ENCODE measurements at regions not wholly inside any gene's neighbourhood (a gene's known extent, or its start where the extent isn't known, plus 50 kb on each side); places are given as distances from the start of the nearest gene placed in this dataset.

DNA sequence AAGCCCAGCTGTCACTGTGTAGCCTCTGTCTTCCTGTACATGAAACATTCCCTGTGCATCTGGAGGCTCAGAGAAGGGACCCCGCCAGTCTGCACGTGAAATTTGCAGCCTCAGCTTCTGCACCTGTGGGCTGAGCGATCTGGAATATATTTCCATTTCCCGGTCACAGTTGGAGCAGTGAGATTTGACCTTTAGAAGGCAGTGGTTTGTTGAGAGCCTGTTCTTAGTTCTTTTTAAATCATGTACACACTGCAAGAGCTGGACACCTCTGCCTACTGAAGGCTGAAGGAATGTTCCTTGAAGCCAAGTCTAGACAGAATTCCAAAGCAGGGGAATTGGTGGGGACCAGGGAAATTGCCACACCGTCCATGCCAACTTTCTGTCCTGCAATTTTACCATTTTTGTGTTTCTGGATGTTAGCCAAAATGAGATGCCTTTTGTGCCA, 706.6 kb downstream of the INHBA start:
- Histone ChIP-seq H3K36me3 (ENCODE audit: control insufficient read depth, low read depth, low read length) (no peaks in the 10 kb centered on the region), H3K4me1 (ENCODE audit: control insufficient read depth, low read depth, low read length) (no peaks in the 10 kb centered on the region), H3K4me3 (ENCODE audit: low read length) (no peak overlapping the region), H3K9me3 (ENCODE audit: control insufficient read depth, low read depth, low read length) (no peaks in the 10 kb centered on the region), H3K27me3 (ENCODE audit: control insufficient read depth, insufficient read depth, low read length) (no peaks in the 10 kb centered on the region), H3K27ac (ENCODE audit: low read length) (no peak overlapping the region), H3K9ac (ENCODE audit: low read length) (no peak overlapping the region)

DNA sequence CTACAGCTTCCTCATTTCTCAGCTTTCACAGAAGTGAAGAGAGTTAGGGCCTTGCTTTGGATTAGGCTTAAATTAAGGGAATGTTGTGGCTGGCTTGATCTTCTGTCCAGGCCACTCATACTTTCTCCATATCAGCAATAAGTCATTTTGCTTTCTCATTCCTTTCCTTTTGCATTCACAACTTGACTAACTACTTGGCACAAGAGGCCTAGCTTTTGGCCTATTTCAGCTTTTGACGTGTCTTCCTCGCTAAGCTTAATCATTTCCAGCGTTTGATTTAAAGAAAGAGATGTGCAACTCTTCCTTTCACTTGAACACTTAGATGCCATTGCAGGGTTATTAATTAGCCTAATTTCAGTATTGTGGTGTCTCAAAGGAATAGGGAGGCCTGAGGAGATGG, 712.0 kb downstream of the INHBA start:
- no peak overlapping the region for H3K9ac ChIP-seq (ENCODE audit: low read length)
- no peak overlapping the region for H3K4me3 ChIP-seq (ENCODE audit: low read length)
- H3K4me1 ChIP-seq (ENCODE audit: control insufficient read depth, low read depth, low read length): no peaks in the 10 kb centered on the region
- H3K27ac ChIP-seq (ENCODE audit: low read length): no peak overlapping the region
- no peaks in the 10 kb centered on the region for H3K27me3 ChIP-seq (ENCODE audit: control insufficient read depth, insufficient read depth, low read length)
- H3K9me3 ChIP-seq (ENCODE audit: control insufficient read depth, low read depth, low read length): no peaks in the 10 kb centered on the region
- H3K36me3 ChIP-seq (ENCODE audit: control insufficient read depth, low read depth, low read length): no peaks in the 10 kb centered on the region

- Histone ChIP-seq H3K9ac (ENCODE audit: low read length) (no peak overlapping the region), H3K36me3 (ENCODE audit: control insufficient read depth, low read depth, low read length) (no peaks in the 10 kb centered on the region), H3K27ac (ENCODE audit: low read length) (no peak overlapping the region), H3K9me3 (ENCODE audit: control insufficient read depth, low read depth, low read length) (no peaks in the 10 kb centered on the region), H3K4me1 (ENCODE audit: control insufficient read depth, low read depth, low read length) (no peaks in the 10 kb centered on the region), H3K27me3 (ENCODE audit: control insufficient read depth, insufficient read depth, low read length) (no peaks in the 10 kb centered on the region), H3K4me3 (ENCODE audit: low read length) (no peak overlapping the region)
These were observed 715.3 kb downstream of the INHBA start for GRCh38 chr7:40987571-40987970.

GRCh38 chr7:40986351-40986873, 716.5 kb downstream of the INHBA start:
- H3K9me3 ChIP-seq (ENCODE audit: control insufficient read depth, low read depth, low read length): no peaks in the 10 kb centered on the region
- no peaks in the 10 kb centered on the region for H3K36me3 ChIP-seq (ENCODE audit: control insufficient read depth, low read depth, low read length)
- no peaks in the 10 kb centered on the region for H3K27me3 ChIP-seq (ENCODE audit: control insufficient read depth, insufficient read depth, low read length)
- H3K27ac ChIP-seq (ENCODE audit: low read length): no peak overlapping the region
- no peak overlapping the region for H3K9ac ChIP-seq (ENCODE audit: low read length)
- H3K4me1 ChIP-seq (ENCODE audit: control insufficient read depth, low read depth, low read length): no peaks in the 10 kb centered on the region
- no peak overlapping the region for H3K4me3 ChIP-seq (ENCODE audit: low read length)

DNA sequence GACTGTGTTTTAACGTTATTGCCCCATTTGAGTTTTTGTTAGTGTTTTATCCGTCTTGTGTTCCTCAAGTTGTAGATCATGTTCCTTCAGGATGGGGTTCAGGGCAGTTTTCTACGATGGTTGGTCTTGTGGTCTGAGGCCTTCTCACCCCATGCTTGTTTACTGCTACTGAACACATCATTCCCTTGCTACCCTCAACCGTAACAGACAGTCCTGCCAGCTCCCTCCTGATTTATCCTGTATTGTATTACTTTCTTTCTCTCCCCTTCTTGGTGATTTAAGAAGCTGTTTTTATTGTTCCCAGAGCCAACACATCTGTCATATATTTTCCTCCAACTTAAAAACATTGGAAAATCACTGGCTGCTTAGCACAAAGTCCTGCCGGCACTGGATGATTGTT, 719.8 kb downstream of the INHBA start:
- Histone ChIP-seq H3K36me3 (ENCODE audit: control insufficient read depth, low read depth, low read length) (no peaks in the 10 kb centered on the region), H3K9ac (ENCODE audit: low read length) (no peak overlapping the region), H3K9me3 (ENCODE audit: control insufficient read depth, low read depth, low read length) (no peaks in the 10 kb centered on the region), H3K27me3 (ENCODE audit: control insufficient read depth, insufficient read depth, low read length) (no peaks in the 10 kb centered on the region), H3K27ac (ENCODE audit: low read length) (no peak overlapping the region), H3K4me1 (ENCODE audit: control insufficient read depth, low read depth, low read length) (no peaks in the 10 kb centered on the region), H3K4me3 (ENCODE audit: low read length) (no peak overlapping the region)

DNA sequence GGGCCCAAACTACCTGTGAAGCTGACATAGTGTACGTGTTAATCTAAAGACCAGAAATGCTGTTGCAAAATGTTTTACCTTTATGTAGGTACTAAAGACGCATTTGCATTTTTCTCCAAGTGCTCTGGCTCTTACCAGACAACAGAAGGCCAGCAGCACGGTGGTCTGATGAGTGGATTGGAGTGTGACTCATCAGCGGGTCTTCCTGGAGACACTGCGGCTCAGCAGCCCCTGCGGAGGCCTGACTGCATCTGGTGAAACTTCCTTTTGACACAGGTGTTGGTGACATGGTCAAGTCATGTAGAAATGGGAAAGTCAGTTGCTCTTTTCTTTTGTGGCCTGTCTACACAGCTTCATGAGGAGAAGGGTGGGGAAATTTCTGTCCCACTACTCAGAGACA, 723.6 kb downstream of the INHBA start:
- H3K9ac ChIP-seq (ENCODE audit: low read length): no peak overlapping the region
- no peaks in the 10 kb centered on the region for H3K9me3 ChIP-seq (ENCODE audit: control insufficient read depth, low read depth, low read length)
- no peak overlapping the region for H3K27ac ChIP-seq (ENCODE audit: low read length)
- H3K4me1 ChIP-seq (ENCODE audit: control insufficient read depth, low read depth, low read length): no peaks in the 10 kb centered on the region
- no peaks in the 10 kb centered on the region for H3K27me3 ChIP-seq (ENCODE audit: control insufficient read depth, insufficient read depth, low read length)
- H3K36me3 ChIP-seq (ENCODE audit: control insufficient read depth, low read depth, low read length): no peaks in the 10 kb centered on the region
- no peak overlapping the region for H3K4me3 ChIP-seq (ENCODE audit: low read length)

GRCh38 chr7:40978047-40978446, 724.8 kb downstream of the INHBA start:
- H3K9me3 ChIP-seq (ENCODE audit: control insufficient read depth, low read depth, low read length): no peaks in the 10 kb centered on the region
- H3K4me3 ChIP-seq (ENCODE audit: low read length): no peak overlapping the region
- peaks cover 3% of the 10 kb centered on the region for H3K4me1 ChIP-seq (ENCODE audit: control insufficient read depth, low read depth, low read length)
- no peak overlapping the region for H3K9ac ChIP-seq (ENCODE audit: low read length)
- H3K36me3 ChIP-seq (ENCODE audit: control insufficient read depth, low read depth, low read length): no peaks in the 10 kb centered on the region
- H3K27ac ChIP-seq (ENCODE audit: low read length): no peak overlapping the region
- no peaks in the 10 kb centered on the region for H3K27me3 ChIP-seq (ENCODE audit: control insufficient read depth, insufficient read depth, low read length)

DNA sequence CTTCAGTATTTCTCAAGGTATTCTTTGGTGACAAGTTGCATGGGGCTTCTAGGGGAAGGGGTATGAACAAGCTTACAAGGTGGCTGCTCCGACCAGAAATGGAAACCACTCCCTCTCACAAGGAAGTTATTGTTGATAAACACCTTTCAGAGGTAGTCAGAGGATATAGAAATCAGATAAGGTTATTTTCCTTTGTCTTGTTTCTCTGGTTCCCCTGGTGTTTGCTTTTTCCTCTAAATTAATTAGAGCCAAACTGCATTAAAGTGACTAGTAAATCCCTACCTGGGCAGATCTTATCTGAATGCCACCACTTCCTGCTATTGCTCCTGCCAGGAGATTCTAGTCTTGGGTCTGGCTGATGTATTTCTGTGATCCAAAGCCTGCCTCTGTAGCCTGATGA, 725.4 kb downstream of the INHBA start:
- Histone ChIP-seq H3K27ac (ENCODE audit: low read length) (no peak overlapping the region), H3K9me3 (ENCODE audit: control insufficient read depth, low read depth, low read length) (no peaks in the 10 kb centered on the region), H3K27me3 (ENCODE audit: control insufficient read depth, insufficient read depth, low read length) (no peaks in the 10 kb centered on the region), H3K9ac (ENCODE audit: low read length) (no peak overlapping the region), H3K4me3 (ENCODE audit: low read length) (no peak overlapping the region), H3K4me1 (ENCODE audit: control insufficient read depth, low read depth, low read length) (peaks cover 8% of the 10 kb centered on the region), H3K36me3 (ENCODE audit: control insufficient read depth, low read depth, low read length) (no peaks in the 10 kb centered on the region)

- Histone ChIP-seq H3K9ac (ENCODE audit: low read length) (no peak overlapping the region), H3K27me3 (ENCODE audit: control insufficient read depth, insufficient read depth, low read length) (no peaks in the 10 kb centered on the region), H3K27ac (ENCODE audit: low read length) (no peak overlapping the region), H3K4me3 (ENCODE audit: low read length) (no peak overlapping the region), H3K36me3 (ENCODE audit: control insufficient read depth, low read depth, low read length) (no peaks in the 10 kb centered on the region), H3K9me3 (ENCODE audit: control insufficient read depth, low read depth, low read length) (no peaks in the 10 kb centered on the region), H3K4me1 (ENCODE audit: control insufficient read depth, low read depth, low read length) (peaks cover 14% of the 10 kb centered on the region)
These were observed 730.5 kb downstream of the INHBA start for GRCh38 chr7:40972426-40972825.

DNA sequence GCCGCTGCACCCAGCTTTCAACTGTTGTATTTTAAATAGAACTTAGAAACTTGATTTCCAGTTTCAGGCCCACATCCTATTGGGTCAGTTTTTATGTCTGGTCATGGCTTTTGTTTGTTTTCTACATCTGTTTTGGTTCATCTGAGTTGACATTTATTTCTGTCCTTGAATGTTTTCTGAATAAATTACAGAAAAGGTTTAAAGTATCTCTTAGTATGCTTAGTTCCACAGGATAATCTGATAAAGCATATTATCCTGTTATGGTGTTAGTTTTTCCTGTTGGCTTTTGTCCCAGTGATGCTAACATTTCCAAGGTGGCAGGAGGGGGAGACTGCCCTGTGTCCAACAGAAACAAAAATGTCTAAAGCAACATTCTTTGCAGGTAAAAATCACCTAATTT, 733.2 kb downstream of the INHBA start:
- Histone ChIP-seq H3K9ac (ENCODE audit: low read length) (no peak overlapping the region), H3K27me3 (ENCODE audit: control insufficient read depth, insufficient read depth, low read length) (no peaks in the 10 kb centered on the region), H3K9me3 (ENCODE audit: control insufficient read depth, low read depth, low read length) (no peaks in the 10 kb centered on the region), H3K4me1 (ENCODE audit: control insufficient read depth, low read depth, low read length) (peaks cover 14% of the 10 kb centered on the region), H3K36me3 (ENCODE audit: control insufficient read depth, low read depth, low read length) (no peaks in the 10 kb centered on the region), H3K27ac (ENCODE audit: low read length) (no peak overlapping the region), H3K4me3 (ENCODE audit: low read length) (no peak overlapping the region)

DNA sequence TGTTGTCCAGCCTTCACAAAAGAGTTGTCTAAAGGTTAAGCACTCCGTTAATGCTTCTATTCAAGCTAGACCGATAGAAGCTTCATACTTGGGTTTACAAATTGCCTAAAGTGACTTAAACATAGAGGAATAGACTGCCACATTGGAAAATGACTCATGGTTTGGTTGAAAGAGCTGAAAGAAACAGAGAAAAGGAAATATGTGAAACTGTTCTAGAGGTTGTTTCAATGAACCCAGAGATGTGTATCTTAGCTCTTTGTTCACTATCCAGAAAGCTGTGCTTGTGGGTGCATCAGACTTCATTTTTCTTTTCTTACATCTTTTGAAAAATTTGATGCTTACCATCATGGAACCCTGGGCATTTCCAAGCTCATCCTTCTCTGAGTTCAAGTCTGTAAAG, 736.2 kb downstream of the INHBA start:
- Histone ChIP-seq H3K27me3 (ENCODE audit: control insufficient read depth, insufficient read depth, low read length) (no peaks in the 10 kb centered on the region), H3K36me3 (ENCODE audit: control insufficient read depth, low read depth, low read length) (no peaks in the 10 kb centered on the region), H3K4me3 (ENCODE audit: low read length) (no peak overlapping the region), H3K27ac (ENCODE audit: low read length) (no peak overlapping the region), H3K9me3 (ENCODE audit: control insufficient read depth, low read depth, low read length) (no peaks in the 10 kb centered on the region), H3K4me1 (ENCODE audit: control insufficient read depth, low read depth, low read length) (no peaks in the 10 kb centered on the region), H3K9ac (ENCODE audit: low read length) (no peak overlapping the region)

DNA sequence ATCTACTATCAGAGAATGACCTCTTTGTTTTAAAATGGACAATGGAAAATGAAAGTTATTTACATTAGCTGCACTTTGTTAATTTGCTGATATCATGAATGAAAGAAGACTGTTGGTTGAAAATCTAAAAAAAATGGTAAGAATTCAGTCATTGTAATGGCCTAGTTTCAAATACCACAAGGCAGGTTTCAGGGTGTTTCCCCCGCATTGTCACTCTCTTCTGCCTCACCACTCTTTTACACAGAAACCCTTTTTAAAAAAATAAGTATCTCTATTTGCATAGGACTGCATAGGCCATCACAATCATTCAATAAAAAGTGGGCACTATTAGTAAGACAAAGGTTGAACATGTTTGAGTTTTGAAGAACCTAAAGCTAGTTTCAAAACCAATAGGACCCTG, 737.1 kb downstream of the INHBA start:
- Histone ChIP-seq H3K9ac (ENCODE audit: low read length) (no peak overlapping the region), H3K4me3 (ENCODE audit: low read length) (no peak overlapping the region), H3K27me3 (ENCODE audit: control insufficient read depth, insufficient read depth, low read length) (no peaks in the 10 kb centered on the region), H3K36me3 (ENCODE audit: control insufficient read depth, low read depth, low read length) (no peaks in the 10 kb centered on the region), H3K4me1 (ENCODE audit: control insufficient read depth, low read depth, low read length) (no peaks in the 10 kb centered on the region), H3K9me3 (ENCODE audit: control insufficient read depth, low read depth, low read length) (no peaks in the 10 kb centered on the region), H3K27ac (ENCODE audit: low read length) (no peak overlapping the region)
